DLD1 (cell line): ENCODE measurements at regions not wholly inside any gene's neighbourhood (a gene's known extent, or its start where the extent isn't known, plus 50 kb on each side); places are given as distances from the start of the nearest gene placed in this dataset.
"Not testable (repeated sequence)": the region's sequence is repeated elsewhere in the genome, so short reads cannot be mapped to it uniquely, and the experiment has no call there.

ENCODE experiments used
- in situ Hi-C: cut with HindIII; loops from 2 replicates; pipeline ENCODE4 v1.10.0; 2017; ENCODE audit warnings: low sequenced_read_pairs

DNA sequence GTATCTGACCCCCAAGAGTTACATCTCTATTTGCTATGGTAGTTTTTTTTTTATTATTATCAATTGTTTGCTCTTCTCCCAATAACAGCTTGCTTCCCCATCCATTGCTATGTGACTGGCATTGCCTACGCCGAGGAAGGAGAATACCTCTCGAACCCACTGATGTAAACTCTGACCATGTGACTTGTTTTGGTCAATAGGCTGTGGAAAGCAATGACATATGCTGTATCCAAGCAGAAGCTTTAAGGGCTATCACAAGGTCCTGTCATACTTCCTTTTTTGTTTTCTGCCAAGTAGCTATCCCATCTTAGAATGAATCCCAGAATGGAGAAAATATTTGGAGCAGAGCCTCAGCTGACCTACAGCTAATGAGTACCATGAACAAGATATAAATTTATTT lies 111.0 kb upstream of the FRMD4B start:
- in situ Hi-C loops = loop anchor here (10.0 kb wide), 1 partner anchor 58 kb away; no protein-coding TSS in a partner anchor

DNA sequence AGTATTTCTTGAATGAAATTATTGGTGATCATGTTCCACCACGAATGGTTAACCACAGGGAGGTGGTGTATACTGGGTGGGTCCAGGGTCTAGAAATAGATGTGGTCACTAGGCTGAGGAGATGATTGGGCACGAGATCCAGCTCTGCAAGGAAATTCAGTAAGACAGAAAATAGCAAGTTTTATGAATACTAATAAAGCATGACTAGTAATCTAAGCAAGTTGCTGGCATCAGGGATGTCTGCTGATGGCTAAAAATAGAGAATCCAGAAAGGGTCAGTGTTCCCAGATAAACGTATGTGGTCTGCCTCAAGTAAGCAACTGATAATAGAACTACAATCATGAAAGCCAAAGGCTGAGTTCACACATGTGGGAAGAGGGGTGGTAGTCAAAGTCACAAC lies 108.3 kb upstream of the FRMD4B start:
- in situ Hi-C loops = loop anchor here (10.0 kb wide), 1 partner anchor 61 kb away; no protein-coding TSS in a partner anchor

DNA sequence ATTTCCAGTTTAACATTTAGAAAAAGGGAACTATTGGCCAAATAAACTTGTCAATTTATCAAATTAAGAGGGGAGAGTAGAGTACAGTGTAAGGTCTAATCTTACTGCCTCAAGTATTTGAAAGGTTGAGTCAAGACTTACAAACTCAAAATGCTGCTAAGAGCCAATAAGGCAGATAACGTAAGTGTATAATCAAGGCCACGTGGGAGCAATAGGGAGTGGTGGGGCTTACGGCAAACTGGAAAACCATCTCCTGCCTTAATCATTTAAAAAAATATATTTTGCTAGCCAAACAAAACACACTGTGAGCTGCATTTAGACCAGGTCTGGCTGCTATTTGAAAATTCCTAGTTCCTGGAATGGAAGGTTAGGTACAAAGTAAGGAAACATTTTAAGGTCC lies 107.3 kb upstream of the FRMD4B start:
- in situ Hi-C loops = loop anchor here (10.0 kb wide), 1 partner anchor 62 kb away; no protein-coding TSS in a partner anchor

DNA sequence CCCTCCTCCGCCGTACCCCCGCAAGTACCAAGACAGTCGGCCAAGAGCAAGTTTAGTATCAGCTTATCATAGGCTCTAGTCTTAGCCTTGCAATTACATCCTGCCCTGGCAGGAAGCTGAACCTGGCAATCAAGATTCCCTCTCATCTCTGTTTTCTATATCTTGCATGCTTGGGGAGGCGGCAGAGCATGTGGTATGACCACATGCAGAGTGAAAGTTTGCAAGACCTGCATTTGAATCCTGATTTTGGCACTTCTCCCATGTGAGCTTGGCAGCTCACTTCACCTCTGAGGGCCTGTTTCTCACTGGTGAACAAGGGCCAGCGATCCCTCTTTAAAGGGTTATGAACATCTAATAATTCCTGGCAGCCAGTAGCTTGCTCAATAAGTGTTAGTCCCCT lies 106.1 kb upstream of the FRMD4B start:
- in situ Hi-C loops = loop anchor here (10.0 kb wide), 1 partner anchor 63 kb away; no protein-coding TSS in a partner anchor

DNA sequence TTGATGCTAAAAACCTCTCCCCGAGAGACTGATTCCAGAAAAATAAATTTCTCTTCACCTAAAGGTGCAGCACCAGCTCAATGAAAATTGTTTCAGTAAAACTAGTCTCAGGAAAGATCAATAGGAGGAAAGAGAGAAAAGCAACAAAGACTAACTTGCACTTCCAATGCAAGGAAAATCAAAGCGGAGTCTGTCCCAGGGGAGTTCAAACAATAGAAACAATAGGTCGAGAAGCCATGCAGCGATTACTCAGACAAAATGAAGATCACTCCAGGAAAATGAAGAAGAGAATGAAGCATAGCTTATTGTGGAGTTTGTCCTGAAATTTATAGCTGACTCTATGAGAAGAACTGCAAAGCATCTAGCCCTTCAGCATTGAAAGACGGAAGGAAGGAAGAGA lies 105.1 kb upstream of the FRMD4B start:
- in situ Hi-C loops = loop anchor here (10.0 kb wide), 1 partner anchor 64 kb away; no protein-coding TSS in a partner anchor

DNA sequence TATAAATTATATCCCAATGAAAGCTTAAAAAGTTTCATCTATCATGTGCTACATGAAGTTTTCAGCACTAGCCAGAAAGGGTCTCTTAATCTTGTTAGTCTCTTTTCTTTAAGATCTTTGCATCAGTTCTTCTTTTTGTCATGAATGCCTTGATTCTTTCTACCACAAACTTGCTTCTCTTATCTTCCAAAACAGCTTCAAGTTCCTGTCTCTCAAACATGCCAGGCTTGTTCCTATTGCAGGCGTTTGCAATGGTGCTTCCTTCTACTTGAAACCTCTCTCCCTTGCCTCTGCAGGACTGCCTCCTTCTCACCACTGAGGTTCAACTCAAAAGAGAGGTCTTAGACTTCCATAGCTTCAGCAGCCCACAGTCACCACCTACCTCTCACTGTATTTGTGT lies 104.3 kb upstream of the FRMD4B start:
- in situ Hi-C loops = loop anchor here (10.0 kb wide), 1 partner anchor 65 kb away; no protein-coding TSS in a partner anchor

DNA sequence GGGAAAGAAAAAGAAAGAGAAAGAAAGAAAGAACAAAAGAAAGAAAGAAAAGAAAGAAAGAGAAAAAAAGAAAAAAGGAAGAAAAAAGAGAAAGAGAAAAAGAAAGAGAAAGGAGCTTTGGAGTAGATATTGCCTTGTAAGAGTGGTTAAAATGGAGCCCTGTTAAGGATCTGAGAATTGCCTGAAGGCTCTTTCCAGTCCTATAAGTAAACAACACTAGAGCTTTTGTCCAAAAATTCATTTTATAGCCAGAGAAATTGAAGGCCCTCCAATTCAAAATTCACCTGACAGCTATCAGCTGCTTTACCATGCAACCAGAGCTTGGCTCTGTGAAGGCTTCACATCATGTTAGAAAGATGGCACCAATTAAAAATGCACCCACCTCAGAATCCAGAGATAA lies 102.1 kb upstream of the FRMD4B start:
- in situ Hi-C loops = no loop called here

DNA sequence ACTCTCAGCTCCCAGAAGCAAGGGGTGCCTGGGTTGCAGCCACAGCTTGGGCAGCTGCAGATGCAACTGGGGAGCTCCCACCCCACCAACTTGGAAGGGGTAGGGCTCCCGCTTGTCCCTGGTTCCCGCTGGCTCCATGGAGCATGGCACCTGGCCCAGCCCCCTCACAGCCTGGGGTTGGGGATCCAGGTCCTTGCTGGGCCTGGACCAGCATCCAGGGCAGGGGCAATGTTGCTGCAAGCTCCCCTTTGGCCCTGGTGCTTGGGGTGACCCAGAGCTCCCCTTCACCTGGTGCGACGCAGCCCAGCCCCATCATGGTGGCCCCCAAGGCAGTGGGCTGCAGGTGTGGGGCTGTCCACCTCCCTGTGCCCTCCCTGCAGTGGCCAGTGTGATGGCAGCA lies 99.6 kb upstream of the FRMD4B start:
- in situ Hi-C loops = no loop called here

DNA sequence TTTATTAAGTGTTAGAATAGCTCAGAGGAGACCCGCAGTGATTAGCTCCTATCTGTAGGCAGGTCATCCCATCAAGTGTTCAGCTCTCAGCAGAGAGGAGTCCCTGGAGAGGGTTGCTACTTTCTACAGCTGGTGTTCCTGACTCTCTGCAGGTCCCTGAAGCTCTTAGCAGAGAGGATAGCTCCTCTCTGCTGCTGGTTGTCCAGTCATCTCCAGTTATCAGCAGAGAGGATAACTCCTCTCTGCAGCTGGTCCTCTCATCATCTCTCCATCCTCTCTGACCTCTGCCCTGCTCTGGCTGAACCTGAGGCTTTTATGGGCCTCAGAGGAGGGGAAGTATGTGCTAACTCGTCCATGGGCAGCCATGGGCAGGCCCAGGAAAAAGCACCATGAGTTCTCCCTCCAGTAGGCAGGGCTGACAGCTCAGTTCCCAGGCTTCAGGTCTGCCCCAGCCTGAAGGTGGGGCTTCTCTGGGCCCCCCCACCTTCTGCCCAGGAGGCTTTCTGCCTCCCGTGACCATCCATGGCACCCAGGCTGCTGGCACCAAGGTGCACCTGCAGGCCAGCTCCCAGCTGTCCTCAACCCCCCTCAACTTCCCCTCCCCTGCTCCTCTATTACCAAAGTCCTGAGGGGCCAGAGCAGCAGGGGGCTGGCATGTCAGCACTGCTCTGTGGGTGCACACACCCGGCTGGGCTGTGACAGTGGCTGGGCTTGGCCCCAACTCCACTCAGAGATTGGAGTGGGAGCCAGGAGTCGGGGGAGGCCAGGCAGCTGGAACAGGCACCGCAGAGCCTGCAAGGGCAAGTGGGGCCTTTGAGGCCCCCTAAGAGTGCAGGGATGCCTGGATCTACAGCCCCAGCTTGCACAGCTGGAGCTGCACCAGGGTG lies 98.9 kb upstream of the FRMD4B start:
- in situ Hi-C loops = no loop called here

DNA sequence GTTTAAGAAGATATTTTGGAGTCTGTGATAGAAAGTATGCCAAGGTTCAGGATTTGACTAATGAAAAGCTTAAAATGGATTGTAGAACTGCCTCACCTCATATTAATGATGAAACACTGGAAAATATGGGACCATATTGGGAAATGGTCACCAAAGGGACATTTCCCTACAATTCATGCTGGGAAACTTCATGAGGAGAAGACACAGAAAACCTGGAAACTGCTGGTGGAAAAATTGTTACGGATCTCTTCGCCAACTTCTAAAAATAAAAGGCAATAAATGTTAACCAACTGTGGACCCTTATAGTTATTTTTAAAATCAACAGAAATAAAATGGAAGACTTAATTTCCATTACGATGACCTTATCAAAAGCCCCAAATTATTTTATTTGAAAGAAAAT lies 97.6 kb upstream of the FRMD4B start:
- in situ Hi-C loops = no loop called here

DNA sequence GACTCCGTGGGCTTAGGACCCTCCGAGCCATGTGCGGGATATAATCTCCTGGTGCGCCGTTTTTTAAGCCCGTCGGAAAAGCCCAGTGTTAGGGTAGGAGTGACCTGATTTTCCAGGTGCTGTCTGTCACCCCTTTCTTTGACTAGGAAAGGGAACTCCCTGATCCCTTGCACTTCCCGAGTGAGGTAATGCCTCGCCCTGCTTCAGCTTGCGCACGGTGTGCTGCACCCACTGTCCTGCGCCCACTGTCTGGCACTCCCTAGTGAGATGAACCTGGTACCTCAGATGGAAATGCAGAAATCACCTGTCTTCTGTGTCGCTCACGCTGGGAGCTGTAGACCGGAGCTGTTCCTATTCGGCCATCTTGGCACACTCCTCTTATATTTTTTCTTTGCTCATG lies 95.1 kb upstream of the FRMD4B start:
- in situ Hi-C loops = not testable (repeated sequence)

DNA sequence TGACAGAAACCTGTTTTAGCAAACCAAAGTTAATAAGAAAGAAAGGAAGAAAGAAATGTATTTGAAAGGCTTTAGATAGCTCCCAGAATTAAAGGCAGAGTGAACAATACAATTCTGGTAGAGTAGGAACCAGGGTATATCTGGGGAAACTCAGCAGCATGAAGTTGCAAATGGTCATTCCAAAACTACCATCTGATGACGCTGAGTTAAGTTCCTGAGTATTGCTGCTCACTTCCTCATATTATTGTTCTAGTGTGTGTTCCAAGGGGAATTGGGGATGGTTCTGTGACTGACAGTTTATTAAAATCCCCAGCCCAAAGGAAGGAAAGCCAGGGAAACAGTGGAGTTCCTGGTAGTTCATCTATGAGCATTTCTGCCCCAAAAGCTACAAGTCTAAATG lies 88.3 kb upstream of the FRMD4B start:
- in situ Hi-C loops = no loop called here

DNA sequence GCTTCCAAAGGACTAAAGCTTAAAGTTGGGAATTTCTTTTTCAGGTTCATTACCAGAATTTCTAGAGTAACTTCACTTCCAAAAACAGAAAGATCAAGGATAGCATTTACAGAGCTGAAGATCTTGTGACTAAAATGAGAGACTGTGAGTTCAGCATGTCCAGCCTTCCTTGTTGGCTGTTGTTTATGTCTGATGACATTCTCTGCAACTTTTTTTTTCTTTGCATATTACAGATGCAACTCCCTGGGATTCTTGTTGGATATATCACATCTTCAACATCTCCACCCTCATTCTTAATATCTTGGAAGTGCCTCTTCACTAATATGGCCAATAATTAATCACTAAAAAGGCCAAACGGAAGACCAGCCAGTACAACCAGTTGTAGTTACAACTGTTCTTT lies 86.2 kb upstream of the FRMD4B start:
- in situ Hi-C loops = no loop called here

DNA sequence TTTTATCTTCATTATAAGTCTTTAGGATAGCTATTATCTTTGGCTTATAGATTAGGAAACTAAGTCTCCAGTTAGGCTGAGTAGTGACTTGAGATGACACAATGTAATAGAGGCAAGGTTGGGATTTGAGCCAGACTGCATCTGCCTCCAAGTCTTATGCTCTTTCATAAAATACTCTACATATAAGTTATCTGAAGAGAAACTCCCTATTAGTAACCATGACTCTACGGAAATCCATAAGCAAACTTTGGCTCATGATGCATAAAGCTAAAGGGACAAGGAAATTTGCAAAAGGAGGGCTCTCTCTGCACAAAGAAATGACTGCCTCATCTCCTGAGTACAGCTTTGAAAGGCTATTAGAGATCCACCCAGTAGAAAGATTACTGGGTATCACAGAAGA lies 77.6 kb upstream of the FRMD4B start:
- in situ Hi-C loops = no loop called here

DNA sequence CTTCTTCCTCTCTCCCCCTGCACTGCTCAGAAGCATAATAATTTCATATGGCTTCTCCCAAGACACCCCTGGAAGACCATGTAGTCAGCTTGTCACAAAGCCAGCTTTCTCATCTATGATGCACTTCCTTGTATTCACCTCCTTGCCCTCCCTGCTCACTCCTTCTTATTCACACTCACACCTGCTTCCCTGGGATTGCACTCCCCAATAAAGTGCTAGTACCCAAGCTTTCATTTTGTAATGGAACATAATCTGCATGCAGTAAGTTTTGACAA lies 76.9 kb upstream of the FRMD4B start:
- in situ Hi-C loops = no loop called here

DNA sequence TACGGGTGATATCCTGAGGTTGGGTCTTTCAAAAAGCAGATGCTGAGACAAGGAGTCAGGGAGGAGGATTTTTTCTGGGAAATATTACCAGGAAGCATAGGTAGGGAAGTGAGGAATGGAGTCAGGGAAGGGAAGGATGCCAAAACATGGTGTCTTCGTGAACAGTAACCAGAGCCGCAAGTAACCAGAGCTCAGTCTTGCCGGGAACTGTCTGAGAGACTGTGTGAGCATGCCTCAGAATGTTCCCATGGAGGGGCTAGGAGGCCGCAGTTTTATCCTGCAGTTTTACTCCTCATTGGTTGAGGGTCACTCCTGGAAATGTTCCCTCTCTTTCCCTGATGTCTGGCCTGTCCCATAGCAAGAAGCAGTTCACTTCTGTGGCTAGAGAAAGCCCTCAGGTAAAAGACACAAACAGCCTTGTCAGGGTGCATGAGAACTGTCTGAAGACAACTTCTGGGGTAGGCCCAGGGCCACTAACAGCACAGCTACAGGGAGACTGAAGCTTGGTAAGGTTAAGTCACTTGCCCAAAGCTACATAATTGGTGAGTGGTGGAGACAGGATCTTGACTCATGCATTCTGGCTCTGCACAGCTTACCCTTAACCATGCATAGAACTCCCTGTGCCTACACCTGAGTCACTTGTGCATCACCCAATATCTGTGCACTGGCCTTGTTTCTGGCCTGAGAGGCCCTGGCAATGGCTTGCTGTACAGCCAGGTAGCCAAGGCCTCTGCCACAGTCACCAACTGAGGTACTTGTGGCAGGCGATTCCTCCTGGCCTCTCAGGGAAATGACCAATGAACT lies 76.3 kb upstream of the FRMD4B start:
- in situ Hi-C loops = no loop called here

DNA sequence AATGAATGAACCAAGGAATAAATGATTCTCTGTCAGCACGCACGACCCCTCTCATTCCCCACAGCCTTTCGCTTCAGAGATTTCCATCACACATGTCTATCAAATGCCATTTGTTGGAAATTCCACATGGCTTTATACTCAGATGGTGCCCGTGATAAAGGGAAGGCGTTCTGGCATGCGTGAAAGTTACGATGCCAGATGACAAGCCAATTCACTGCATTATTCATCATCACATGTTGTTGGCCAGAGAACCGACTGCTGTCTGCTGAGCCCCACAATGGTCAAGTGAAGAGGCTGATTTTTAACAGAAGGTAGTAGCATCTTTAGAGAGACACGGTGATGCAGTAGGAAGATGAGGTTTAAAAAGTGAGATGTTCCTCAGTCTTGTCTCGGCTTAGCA lies 74.1 kb upstream of the FRMD4B start:
- in situ Hi-C loops = no loop called here

DNA sequence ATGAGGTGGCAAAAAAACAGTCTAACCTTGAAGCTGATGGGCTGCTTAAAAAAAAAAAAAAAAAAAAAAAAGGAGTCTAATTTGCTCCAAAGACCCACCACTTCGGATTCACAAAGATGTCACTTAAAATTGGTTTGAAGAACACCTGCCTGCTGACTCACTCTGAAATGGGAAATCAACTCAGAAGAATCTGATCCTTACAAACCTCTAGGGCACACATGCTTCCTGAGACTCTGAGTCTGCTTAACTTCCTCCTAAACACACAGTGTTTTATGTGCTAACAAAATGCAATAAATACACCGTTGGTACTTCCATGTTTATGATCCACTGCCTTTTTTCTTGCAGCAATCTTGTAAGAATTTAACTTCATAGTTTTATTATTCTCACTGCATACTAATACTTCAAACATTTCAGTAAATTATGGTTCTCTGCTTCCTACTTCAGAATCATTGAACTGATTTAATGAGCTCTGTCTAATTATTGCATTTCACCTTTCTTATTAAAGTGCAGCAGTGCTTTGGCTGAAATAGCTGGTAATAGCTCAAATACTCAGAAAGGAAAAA lies 73.0 kb upstream of the FRMD4B start:
- in situ Hi-C loops = no loop called here

DNA sequence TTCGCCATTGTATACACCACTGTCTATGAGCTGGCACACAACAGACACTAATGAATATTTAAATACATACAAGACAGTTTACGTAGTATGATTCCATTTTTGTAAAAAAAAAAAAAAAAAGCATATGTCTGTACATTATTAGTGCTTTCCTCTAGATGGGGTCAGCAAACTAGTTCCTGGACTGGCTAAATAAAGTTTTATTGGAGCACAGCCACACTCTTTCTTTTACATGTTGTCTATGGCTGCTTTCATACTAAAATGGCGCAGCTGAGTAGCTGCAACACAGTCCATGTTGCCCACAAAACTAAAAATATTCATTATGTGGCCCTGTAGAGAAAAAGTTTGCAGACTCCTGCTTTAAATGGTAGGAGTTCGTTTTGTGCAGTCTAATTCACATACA lies 70.7 kb upstream of the FRMD4B start:
- in situ Hi-C loops = no loop called here

DNA sequence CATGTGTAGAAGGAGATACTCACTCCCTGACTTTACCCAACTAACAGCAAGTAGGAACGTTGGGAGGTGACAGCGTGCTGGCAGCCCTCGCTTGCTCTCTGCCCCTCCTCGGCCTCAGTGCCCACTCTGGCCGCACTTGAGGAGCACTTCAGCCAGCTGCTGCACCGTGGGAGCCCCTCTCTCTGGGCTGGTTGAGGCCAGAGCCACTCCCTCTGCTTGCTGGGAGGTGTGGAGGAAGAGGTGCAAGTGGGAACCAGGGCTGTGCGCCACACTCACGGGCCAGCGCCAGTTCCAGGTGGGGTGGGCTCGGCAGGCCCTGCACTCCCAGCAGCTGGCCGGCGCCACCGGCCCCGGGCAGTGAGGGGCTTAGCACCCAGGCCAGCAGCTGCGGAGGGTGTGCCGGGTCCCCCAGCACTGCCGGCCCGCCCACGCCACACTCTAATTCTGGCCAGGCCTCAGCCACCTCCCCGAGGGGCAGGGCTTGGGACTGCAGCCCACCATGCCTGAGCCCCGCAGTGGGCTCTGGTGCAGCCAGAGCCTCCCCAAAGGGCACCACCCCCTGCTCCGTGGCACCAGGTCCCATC lies 68.4 kb upstream of the FRMD4B start:
- in situ Hi-C loops = no loop called here

DNA sequence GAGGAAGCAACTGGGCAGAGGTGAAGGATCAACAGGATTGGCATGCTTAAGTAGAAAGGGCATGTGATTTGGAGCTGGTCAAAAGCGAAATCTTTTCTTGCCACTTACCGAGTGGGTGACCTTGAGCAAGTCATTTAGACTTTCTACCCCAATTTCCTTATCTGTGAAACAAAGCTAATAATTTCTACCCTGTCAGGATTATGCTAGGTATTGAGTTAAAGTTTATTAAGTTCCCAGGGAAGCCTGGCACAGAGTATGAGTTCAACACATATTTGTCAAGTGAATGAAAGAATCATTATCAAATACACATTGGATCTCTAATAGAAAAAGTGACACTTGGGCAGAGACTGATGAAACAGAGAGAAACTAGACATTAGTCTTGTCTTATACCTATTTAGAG lies 66.4 kb upstream of the FRMD4B start:
- in situ Hi-C loops = no loop called here
